IMR-90 (cell line): ENCODE measurements at regions not wholly inside any gene's neighbourhood (a gene's known extent, or its start where the extent isn't known, plus 50 kb on each side); places are given as distances from the start of the nearest gene placed in this dataset.

ENCODE experiments used
- ATAC-seq: fragments of 200-7000 bp; cut with Tn5 transposase; 2 replicates; pipeline ENCODE4 v1.9.1; 2020; ENCODE audit warnings: low read depth, mild to moderate bottlenecking, moderate library complexity
- BruUV-seq: library from RNA; stranded (reverse); fragments of 400-500 nt; replicated peaks from 2 replicates; lab custom pipeline; 2021; lab: Mats Ljungman, UMichigan
- CTCF ChIA-PET: fragments of 300-600 bp; formaldehyde crosslinking; extraction: SDS; loops from one replicate; lab custom pipeline; 2021; ENCODE audit warnings: antibody characterized with exemption; lab: Yijun Ruan, JAX
- POLR2A ChIA-PET: fragments of 300-600 bp; sonication (Branson Sonifier 250); formaldehyde crosslinking; loops from one replicate; lab custom pipeline; 2022; ENCODE audit warnings: antibody characterized with exemption; ENCODE audit not compliant: unreplicated experiment; lab: Charles Lee
- DNase-seq: peaks from one replicate; pipeline ENCODE4 v3.0.0; 2013
- H2AFZ ChIP-seq: replicated peaks from 2 replicates; pipeline ENCODE3; 2013; ENCODE audit warnings: low read length, mild to moderate bottlenecking; ENCODE audit not compliant: poor library complexity
- H2AK5ac ChIP-seq: 2 replicates; pipeline ENCODE4 v1.6.1; 2013; ENCODE audit warnings: low read depth, low read length, inconsistent platforms
- H2AK9ac ChIP-seq: replicated peaks from 2 replicates; pipeline ENCODE3; 2013; ENCODE audit warnings: mild to moderate bottlenecking, low read depth, low read length, moderate library complexity; ENCODE audit not compliant: poor library complexity
- H2BK120ac ChIP-seq: 2 replicates; pipeline ENCODE4 v1.6.1; 2013; ENCODE audit warnings: low read depth, low read length, inconsistent platforms
- H2BK15ac ChIP-seq: 3 replicates; pipeline ENCODE4 v1.6.1; 2013; ENCODE audit warnings: low read depth, low read length, inconsistent platforms
- H2BK20ac ChIP-seq: 2 replicates; pipeline ENCODE4 v1.6.1; 2013; ENCODE audit warnings: low read depth, mild to moderate bottlenecking, inconsistent platforms, low read length, moderate library complexity
- H2BK5ac ChIP-seq: 2 replicates; pipeline ENCODE4 v1.6.1; 2013; ENCODE audit warnings: mild to moderate bottlenecking, low read depth, low read length, inconsistent platforms; ENCODE audit not compliant: poor library complexity, severe bottlenecking
- H3K14ac ChIP-seq: replicated peaks from 2 replicates; pipeline ENCODE4 v1.6.1; 2013; ENCODE audit warnings: low read depth, low read length, inconsistent platforms
- H3K18ac ChIP-seq: 2 replicates; pipeline ENCODE4 v1.6.1; 2013; ENCODE audit warnings: low read depth, low read length, control low read depth
- H3K23ac ChIP-seq: 2 replicates; pipeline ENCODE4 v1.6.1; 2013; ENCODE audit warnings: low read depth, low read length, inconsistent platforms
- H3K27ac ChIP-seq: 2 replicates; pipeline ENCODE4 v1.5.1; 2013; ENCODE audit warnings: mild to moderate bottlenecking, control low read depth, low read length; ENCODE audit not compliant: insufficient read depth
- H3K27me3 ChIP-seq: 2 replicates; pipeline ENCODE4 v1.6.1; 2013; ENCODE audit warnings: low read length; ENCODE audit not compliant: control insufficient read depth, insufficient read depth
- H3K36me3 ChIP-seq: 2 replicates; pipeline ENCODE4 v1.6.1; 2013; ENCODE audit warnings: low read length, mixed read lengths; ENCODE audit not compliant: control insufficient read depth, insufficient read depth
- H3K4ac ChIP-seq: 2 replicates; pipeline ENCODE4 v1.6.1; 2013; ENCODE audit warnings: low read depth, low read length, inconsistent platforms
- H3K4me1 ChIP-seq: 2 replicates; pipeline ENCODE4 v1.6.1; 2013; ENCODE audit warnings: low read length, mixed read lengths; ENCODE audit not compliant: control insufficient read depth, insufficient read depth
- H3K4me2 ChIP-seq: 2 replicates; pipeline ENCODE4 v1.6.1; 2013; ENCODE audit warnings: low read depth, mild to moderate bottlenecking, control low read depth, low read length, moderate library complexity
- H3K4me3 ChIP-seq: 2 replicates; pipeline ENCODE4 v1.5.1; 2013; ENCODE audit warnings: low read depth, mild to moderate bottlenecking, control low read depth, low read length, moderate library complexity; ENCODE audit not compliant: insufficient read depth
- H3K56ac ChIP-seq: 2 replicates; pipeline ENCODE4 v1.6.1; 2013; ENCODE audit warnings: low read length, inconsistent platforms; ENCODE audit not compliant: insufficient read depth; ENCODE audit errors: extremely low read depth
- H3K79me1 ChIP-seq, 2 experiments: 2 replicates each; pipeline ENCODE4 v1.6.1; 2013; ENCODE audit warnings: low read length in 2 of 2, inconsistent platforms in 1 of 2, low read depth in 1 of 2
- H3K9ac ChIP-seq: 2 replicates; pipeline ENCODE4 v1.6.1; 2013; ENCODE audit warnings: low read depth, low read length, control low read depth
- H3K9me1 ChIP-seq: 2 replicates; pipeline ENCODE4 v1.6.1; 2013; ENCODE audit warnings: low read length, inconsistent platforms; ENCODE audit not compliant: insufficient read depth
- H3K9me3 ChIP-seq: 2 replicates; pipeline ENCODE4 v1.6.1; 2013; ENCODE audit warnings: low read length; ENCODE audit not compliant: control insufficient read depth, insufficient read depth
- H4K20me1 ChIP-seq: 2 replicates; pipeline ENCODE4 v1.6.1; 2013; ENCODE audit warnings: low read length, inconsistent platforms; ENCODE audit not compliant: insufficient read depth
- H4K5ac ChIP-seq: 2 replicates; pipeline ENCODE4 v1.6.1; 2013; ENCODE audit warnings: mild to moderate bottlenecking, low read depth, low read length, control low read depth
- H4K8ac ChIP-seq, 2 experiments: 2 replicates each; pipeline ENCODE4 v1.6.1; 2013; ENCODE audit warnings: low read depth in 2 of 2, low read length in 2 of 2, control low read depth in 1 of 2, inconsistent platforms in 1 of 2
- H4K91ac ChIP-seq: 2 replicates; pipeline ENCODE4 v1.6.1; 2013; ENCODE audit warnings: low read depth, low read length, inconsistent platforms; ENCODE audit not compliant: insufficient read depth
- CHD1 ChIP-seq: IDR thresholded peaks from 2 replicates; pipeline ENCODE4 v1.6.1; 2012; ENCODE audit warnings: low read depth, low read length, improper control_type of control experiment
- FOS ChIP-seq: fragments of 150-350 bp; IDR thresholded peaks from 2 replicates; pipeline ENCODE4 v1.6.1; 2016; ENCODE audit warnings: low read depth, low read length
- MAFK ChIP-seq: IDR thresholded peaks from 2 replicates; pipeline ENCODE4 v1.6.1; 2012; ENCODE audit warnings: low read depth, low read length, improper control_type of control experiment
- MAZ ChIP-seq: IDR thresholded peaks from 2 replicates; pipeline ENCODE4 v1.6.1; 2012; ENCODE audit warnings: low read depth, mild to moderate bottlenecking, low read length, improper control_type of control experiment, moderate library complexity, borderline replicate concordance
- MXI1 ChIP-seq: IDR thresholded peaks from 2 replicates; pipeline ENCODE4 v1.6.1; 2012; ENCODE audit warnings: low read depth, mild to moderate bottlenecking, low read length, moderate library complexity, borderline replicate concordance
- RAD21 ChIP-seq: IDR thresholded peaks from 2 replicates; pipeline ENCODE4 v1.6.1; 2012; ENCODE audit warnings: low read length, improper control_type of control experiment
- RCOR1 ChIP-seq: IDR thresholded peaks from 2 replicates; pipeline ENCODE4 v1.6.1; 2012; ENCODE audit warnings: mild to moderate bottlenecking, low read length, improper control_type of control experiment; ENCODE audit not compliant: insufficient replicate concordance
- SMC3 ChIP-seq: fragments of 150-350 bp; IDR thresholded peaks from 2 replicates; pipeline ENCODE4 v1.6.1; 2016; ENCODE audit warnings: low read depth, mild to moderate bottlenecking, antibody characterized with exemption, low read length, moderate library complexity
- WGBS, 2 experiments: methylation state at CpG; one replicate each; pipeline versions ENCODE4 v1.1.5 to v1.1.7; 2013; ENCODE audit warnings: missing lambda C conversion rate in 2 of 2; ENCODE audit not compliant: insufficient read length in 1 of 2; ENCODE audit errors: extremely low coverage in 2 of 2; 5-methylcytosine and 5-hydroxymethylcytosine counted together
- dilution Hi-C: fragments of 300-500 bp; cut with HindIII; formaldehyde crosslinking; loops from one replicate; pipeline ENCODE4 v1.14.3; 2018; ENCODE audit warnings: low sequenced_read_pairs; ENCODE audit not compliant: unreplicated experiment
- in situ Hi-C: fragments of 300-500 bp; cut with MboI; formaldehyde crosslinking; loops from 3 replicates; pipeline ENCODE4 v1.14.3; 2019; ENCODE audit warnings: low sequenced_read_pairs, inconsistent platforms, mixed read lengths
- intact Hi-C: fragments of 100-400 bp; cut with micrococcal nuclease; formaldehyde crosslinking; loops from 2 replicates; pipeline ENCODE4 v1.10.0; 2022
- TF ChIP-seq, protein P1 (sequence below): fragments of 150-350 bp; IDR thresholded peaks from 2 replicates; pipeline ENCODE4 v1.6.1; 2016; ENCODE audit warnings: low read depth, mild to moderate bottlenecking, low read length, moderate library complexity, borderline replicate concordance
- TF ChIP-seq, protein P2 (sequence below): conservative IDR thresholded peaks from 2 replicates; pipeline ENCODE4 v1.5.1; 2012; ENCODE audit warnings: mild to moderate bottlenecking, low read depth, low read length, improper control_type of control experiment
- TF ChIP-seq, protein P3 (sequence below): fragments of 150-350 bp; IDR thresholded peaks from 2 replicates; pipeline ENCODE4 v1.6.1; 2017; ENCODE audit warnings: mild to moderate bottlenecking, antibody characterized with exemption, low read length, low read depth

DNA sequence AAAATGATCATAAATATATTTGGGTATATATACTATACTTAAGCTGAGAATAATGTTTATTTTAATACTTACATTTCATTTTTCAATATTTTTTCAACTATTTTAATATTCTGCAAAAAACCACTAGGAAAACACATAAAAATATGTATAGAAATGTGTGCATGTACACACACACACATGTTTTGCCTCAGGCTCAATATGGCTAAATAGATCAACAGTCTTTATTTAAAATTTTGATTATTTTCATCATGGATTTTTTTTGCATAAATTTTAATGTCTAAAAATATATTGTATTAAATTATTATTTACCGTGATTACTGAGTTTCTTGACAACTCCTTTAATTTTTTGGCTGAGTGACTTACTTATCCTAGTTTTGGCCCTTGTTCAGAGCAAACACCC lies 846.5 kb downstream of the DHX35 start:
- ATAC-seq: no peak
- no peak overlapping the region for H3K14ac ChIP-seq
- no peak overlapping the region for H2BK120ac ChIP-seq
- H3K27me3 ChIP-seq: no peaks in the 10 kb centered on the region; the same call in 1 of the 2 replicates
- no peak overlapping the region for H4K91ac ChIP-seq
- no peak overlapping the region for H3K4ac ChIP-seq
- H3K27ac ChIP-seq: no peak overlapping the region
- H4K8ac ChIP-seq: no peak overlapping the region
- no peak overlapping the region for H3K56ac ChIP-seq
- ChIA-PET CTCF (interaction anchor here (1.8 kb wide), 1 partner anchor 65 kb away, joined by 4 read pairs; no protein-coding TSS in a partner anchor), POLR2A (no interaction called here)
- no peaks in the 10 kb centered on the region for H3K36me3 ChIP-seq
- H2BK15ac ChIP-seq: no peak overlapping the region
- WGBS, 2 experiments: no CpG with 5 or more reads among the region's 1 CpG
- H3K9ac ChIP-seq: no peak overlapping the region
- no peak overlapping the region for H3K4me3 ChIP-seq
- H4K20me1 ChIP-seq: no peaks in the 10 kb centered on the region
- no peak overlapping the region for H2BK5ac ChIP-seq
- no peak for DNase-seq
- no peaks in the 10 kb centered on the region for H3K79me1 ChIP-seq
- no TSS peak for BruUV-seq
- H3K9me1 ChIP-seq: no peaks in the 10 kb centered on the region
- no peak overlapping the region for H3K23ac ChIP-seq
- in situ Hi-C loops (loop anchor here (25.0 kb wide), 1 partner anchor 96 kb away; no protein-coding TSS in a partner anchor), dilution Hi-C loops (no loop called here), intact Hi-C loops (no loop called here)
- H2AK5ac ChIP-seq: no peak overlapping the region
- H2AFZ ChIP-seq: no peak overlapping the region
- no peak overlapping the region for H3K4me2 ChIP-seq
- no peak overlapping the region for H3K18ac ChIP-seq
- no peak overlapping the region for H2AK9ac ChIP-seq
- no peak overlapping the region for H2BK20ac ChIP-seq
- no peaks in the 10 kb centered on the region for H3K9me3 ChIP-seq
- H3K4me1 ChIP-seq: no peaks in the 10 kb centered on the region
- TF ChIP-seq MAZ (no peak), FOS (no peak), SMC3 (no peak), RCOR1 (no peak), RAD21 (no peak), CHD1 (no peak), MAFK (no peak), MXI1 (no peak)
- TF ChIP-seq, protein P1, sequence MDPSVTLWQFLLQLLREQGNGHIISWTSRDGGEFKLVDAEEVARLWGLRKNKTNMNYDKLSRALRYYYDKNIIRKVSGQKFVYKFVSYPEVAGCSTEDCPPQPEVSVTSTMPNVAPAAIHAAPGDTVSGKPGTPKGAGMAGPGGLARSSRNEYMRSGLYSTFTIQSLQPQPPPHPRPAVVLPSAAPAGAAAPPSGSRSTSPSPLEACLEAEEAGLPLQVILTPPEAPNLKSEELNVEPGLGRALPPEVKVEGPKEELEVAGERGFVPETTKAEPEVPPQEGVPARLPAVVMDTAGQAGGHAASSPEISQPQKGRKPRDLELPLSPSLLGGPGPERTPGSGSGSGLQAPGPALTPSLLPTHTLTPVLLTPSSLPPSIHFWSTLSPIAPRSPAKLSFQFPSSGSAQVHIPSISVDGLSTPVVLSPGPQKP: no peak
- TF ChIP-seq, protein P2, sequence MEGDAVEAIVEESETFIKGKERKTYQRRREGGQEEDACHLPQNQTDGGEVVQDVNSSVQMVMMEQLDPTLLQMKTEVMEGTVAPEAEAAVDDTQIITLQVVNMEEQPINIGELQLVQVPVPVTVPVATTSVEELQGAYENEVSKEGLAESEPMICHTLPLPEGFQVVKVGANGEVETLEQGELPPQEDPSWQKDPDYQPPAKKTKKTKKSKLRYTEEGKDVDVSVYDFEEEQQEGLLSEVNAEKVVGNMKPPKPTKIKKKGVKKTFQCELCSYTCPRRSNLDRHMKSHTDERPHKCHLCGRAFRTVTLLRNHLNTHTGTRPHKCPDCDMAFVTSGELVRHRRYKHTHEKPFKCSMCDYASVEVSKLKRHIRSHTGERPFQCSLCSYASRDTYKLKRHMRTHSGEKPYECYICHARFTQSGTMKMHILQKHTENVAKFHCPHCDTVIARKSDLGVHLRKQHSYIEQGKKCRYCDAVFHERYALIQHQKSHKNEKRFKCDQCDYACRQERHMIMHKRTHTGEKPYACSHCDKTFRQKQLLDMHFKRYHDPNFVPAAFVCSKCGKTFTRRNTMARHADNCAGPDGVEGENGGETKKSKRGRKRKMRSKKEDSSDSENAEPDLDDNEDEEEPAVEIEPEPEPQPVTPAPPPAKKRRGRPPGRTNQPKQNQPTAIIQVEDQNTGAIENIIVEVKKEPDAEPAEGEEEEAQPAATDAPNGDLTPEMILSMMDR: no peak
- TF ChIP-seq, protein P3, sequence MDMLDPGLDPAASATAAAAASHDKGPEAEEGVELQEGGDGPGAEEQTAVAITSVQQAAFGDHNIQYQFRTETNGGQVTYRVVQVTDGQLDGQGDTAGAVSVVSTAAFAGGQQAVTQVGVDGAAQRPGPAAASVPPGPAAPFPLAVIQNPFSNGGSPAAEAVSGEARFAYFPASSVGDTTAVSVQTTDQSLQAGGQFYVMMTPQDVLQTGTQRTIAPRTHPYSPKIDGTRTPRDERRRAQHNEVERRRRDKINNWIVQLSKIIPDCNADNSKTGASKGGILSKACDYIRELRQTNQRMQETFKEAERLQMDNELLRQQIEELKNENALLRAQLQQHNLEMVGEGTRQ: no peak
- no peak overlapping the region for H4K5ac ChIP-seq
